Liver (tissue), 8 donors: ENCODE measurements at regions not wholly inside any gene's neighbourhood (a gene's known extent, or its start where the extent isn't known, plus 50 kb on each side); places are given as distances from the start of the nearest gene placed in this dataset.

Experiments
- DNase-seq: peaks from one replicate; pipeline ENCODE4 v3.0.0-alpha.2; 2017; ENCODE audit warnings: low spot score
- H3K27ac ChIP-seq, 2 donors: one replicate each; pipeline ENCODE4 v1.7.0; 2013; ENCODE audit warnings: inconsistent platforms in 2 of 2, low read length in 2 of 2, control low read depth in 1 of 2, low read depth in 1 of 2, mild to moderate bottlenecking in 1 of 2
- H3K27me3 ChIP-seq, 4 donors: one replicate each; pipeline versions ENCODE4 v1.6.1 to v1.7.0; 2013; ENCODE audit warnings: low read length in 3 of 4, inconsistent platforms in 1 of 4, mild to moderate bottlenecking in 1 of 4, moderate library complexity in 1 of 4; ENCODE audit not compliant: control insufficient read depth in 4 of 4, insufficient read depth in 4 of 4
- H3K36me3 ChIP-seq, 4 donors: one replicate each; pipeline versions ENCODE4 v1.6.1 to v1.7.0; 2013; ENCODE audit warnings: low read length in 3 of 4, mild to moderate bottlenecking in 3 of 4, low read depth in 1 of 4, moderate library complexity in 1 of 4; ENCODE audit not compliant: control insufficient read depth in 4 of 4, insufficient read depth in 3 of 4
- H3K4me1 ChIP-seq, 4 donors: one replicate each; pipeline versions ENCODE4 v1.6.1 to v1.7.0; 2013; ENCODE audit warnings: low read length in 3 of 4, mild to moderate bottlenecking in 3 of 4, moderate library complexity in 1 of 4; ENCODE audit not compliant: control insufficient read depth in 4 of 4, insufficient read depth in 4 of 4
- H3K4me3 ChIP-seq, 3 donors: one replicate each; pipeline versions ENCODE4 v1.6.1 to v1.7.0; 2013; ENCODE audit warnings: low read length in 3 of 3, control low read depth in 1 of 3, low read depth in 1 of 3, mild to moderate bottlenecking in 1 of 3
- H3K9ac ChIP-seq, 2 donors: one replicate each; pipeline ENCODE4 v1.7.0; 2013; ENCODE audit warnings: low read length in 2 of 2, mild to moderate bottlenecking in 2 of 2, moderate library complexity in 2 of 2, control low read depth in 1 of 2, low read depth in 1 of 2
- H3K9me3 ChIP-seq, 4 donors: one replicate each; pipeline versions ENCODE4 v1.6.1 to v1.7.0; 2013; ENCODE audit warnings: low read length in 3 of 4; ENCODE audit not compliant: control insufficient read depth in 4 of 4
- EGR1 ChIP-seq, 2 donors: IDR thresholded peaks; 2 replicates each; pipeline ENCODE4 v1.6.1; 2016 to 2018; ENCODE audit warnings: antibody characterized with exemption in 2 of 2, low read depth in 2 of 2
- FOXA1 ChIP-seq: IDR thresholded peaks from 2 replicates; pipeline ENCODE4 v1.6.1; 2016; ENCODE audit warnings: antibody characterized with exemption
- FOXA2 ChIP-seq: IDR thresholded peaks from 2 replicates; pipeline ENCODE4 v1.6.1; 2016; ENCODE audit warnings: antibody characterized with exemption
- GABPA ChIP-seq, 2 donors: IDR thresholded peaks in 1 of 2; conservative IDR thresholded peaks in 1 of 2; 2 replicates each; pipeline ENCODE4 v1.6.1; 2016; ENCODE audit warnings: antibody characterized with exemption in 2 of 2, mild to moderate bottlenecking in 1 of 2, moderate library complexity in 1 of 2
- HNF4A ChIP-seq, 2 donors: conservative IDR thresholded peaks; 2 replicates each; pipeline ENCODE4 v1.6.1; 2016; ENCODE audit warnings: antibody characterized with exemption in 2 of 2, mild to moderate bottlenecking in 2 of 2
- HNF4G ChIP-seq: IDR thresholded peaks from 2 replicates; pipeline ENCODE4 v1.6.1; 2016; ENCODE audit warnings: antibody characterized with exemption
- JUND ChIP-seq, 2 donors: IDR thresholded peaks; 2 replicates each; pipeline ENCODE4 v1.6.1; 2016; ENCODE audit warnings: antibody characterized with exemption in 2 of 2
- NR2F2 ChIP-seq: IDR thresholded peaks from 2 replicates; pipeline ENCODE4 v1.6.1; 2016; ENCODE audit warnings: antibody characterized with exemption
- RAD21 ChIP-seq, 2 donors: IDR thresholded peaks; 2 replicates each; pipeline ENCODE4 v1.6.1; 2016; ENCODE audit warnings: antibody characterized with exemption in 2 of 2, mild to moderate bottlenecking in 2 of 2
- RXRA ChIP-seq, 2 donors: IDR thresholded peaks; 2 replicates each; pipeline ENCODE4 v1.6.1; 2017 to 2018; ENCODE audit warnings: antibody characterized with exemption in 2 of 2, mild to moderate bottlenecking in 1 of 2
- SP1 ChIP-seq: IDR thresholded peaks from 2 replicates; pipeline ENCODE4 v1.6.1; 2018; ENCODE audit warnings: antibody characterized with exemption, mild to moderate bottlenecking
- TAF1 ChIP-seq: conservative IDR thresholded peaks from 2 replicates; pipeline ENCODE4 v1.6.1; 2016; ENCODE audit warnings: antibody characterized with exemption, mild to moderate bottlenecking
- YY1 ChIP-seq: IDR thresholded peaks from 2 replicates; pipeline ENCODE4 v1.6.1; 2016; ENCODE audit warnings: antibody characterized with exemption, mild to moderate bottlenecking
- WGBS: extraction: QIAGEN DNeasy Blood & Tissue Kit; methylation state at CpG from one replicate; pipeline ENCODE4 v1.1.7; 2013; 5-methylcytosine and 5-hydroxymethylcytosine counted together
- TF ChIP-seq, protein P1 (sequence below): fragments of 150-350 bp; IDR thresholded peaks from 2 replicates; pipeline ENCODE4 v1.5.1; 2017; ENCODE audit warnings: improper control_type of control experiment, low read depth, low read length; ENCODE audit not compliant: missing input control
- TF ChIP-seq, protein P2 (sequence below): IDR thresholded peaks from 2 replicates; pipeline ENCODE4 v1.6.1; 2016; ENCODE audit warnings: antibody characterized with exemption
- TF ChIP-seq, protein P3 (sequence below): IDR thresholded peaks from 2 replicates; pipeline ENCODE4 v1.6.1; 2016; ENCODE audit warnings: antibody characterized with exemption
- TF ChIP-seq, protein P4 (sequence below): IDR thresholded peaks from 2 replicates; pipeline ENCODE4 v1.6.1; 2016; ENCODE audit warnings: antibody characterized with exemption, mild to moderate bottlenecking
- donor health status: healthy.
- donor health status: healthy.
- donor health status: healthy.
- donor health status: healthy.
- donor health status: healthy.

DNA sequence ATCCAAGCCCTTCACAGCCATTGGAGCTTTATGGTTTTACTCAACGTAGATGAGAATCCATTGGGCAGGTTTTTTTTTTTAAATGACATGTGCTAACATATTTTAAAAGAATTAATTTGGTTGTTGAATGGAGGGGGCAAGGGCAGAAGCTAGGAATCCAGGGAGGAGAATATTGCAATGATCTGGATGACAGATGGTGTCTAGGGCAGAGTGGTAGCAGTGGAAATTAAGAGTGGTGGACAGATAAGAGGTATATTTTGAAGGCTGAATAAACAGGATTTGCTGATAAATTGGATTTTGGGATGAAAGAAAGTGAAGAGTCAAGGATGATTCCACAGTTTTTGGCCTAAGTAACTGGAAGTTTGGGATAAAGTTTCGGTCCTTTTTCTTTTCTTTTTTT lies 54.8 kb upstream of the DHX40 start:
- 94% methylated on average over 2 of the region's 2 CpGs for WGBS
- no peak overlapping the region for H3K9ac ChIP-seq

DNA sequence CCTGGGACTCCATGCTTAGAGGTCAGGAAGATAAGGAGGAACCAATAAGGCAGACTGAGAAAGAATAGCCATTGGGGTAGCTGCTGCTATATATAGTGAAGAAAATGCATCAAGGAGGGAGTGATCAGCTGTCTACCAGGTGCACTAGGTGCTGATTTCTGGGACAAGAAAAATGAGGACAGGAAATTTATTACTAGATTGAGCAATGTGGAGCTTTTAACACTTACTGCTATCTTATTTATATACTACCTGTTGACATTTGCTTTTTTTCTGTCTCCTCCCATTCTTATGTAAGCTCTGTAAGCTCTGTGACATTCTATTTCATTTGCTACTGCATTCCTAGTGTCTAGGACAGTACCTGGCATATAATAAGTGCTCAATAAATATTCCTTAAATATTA lies 53.7 kb upstream of the DHX40 start:
- Histone ChIP-seq H3K9ac (no peak overlapping the region), H3K36me3 (no peaks in the 10 kb centered on the region), H3K27me3 (no peaks in the 10 kb centered on the region), H3K4me3 (no peak overlapping the region), H3K9me3 (no peaks in the 10 kb centered on the region), H3K27ac (no peak overlapping the region), H3K4me1 (peaks cover 5 to 11% (median 9%) of the 10 kb centered on the region in 4 donors)
- DNase-seq = no peak
- TF ChIP-seq, protein P1, sequence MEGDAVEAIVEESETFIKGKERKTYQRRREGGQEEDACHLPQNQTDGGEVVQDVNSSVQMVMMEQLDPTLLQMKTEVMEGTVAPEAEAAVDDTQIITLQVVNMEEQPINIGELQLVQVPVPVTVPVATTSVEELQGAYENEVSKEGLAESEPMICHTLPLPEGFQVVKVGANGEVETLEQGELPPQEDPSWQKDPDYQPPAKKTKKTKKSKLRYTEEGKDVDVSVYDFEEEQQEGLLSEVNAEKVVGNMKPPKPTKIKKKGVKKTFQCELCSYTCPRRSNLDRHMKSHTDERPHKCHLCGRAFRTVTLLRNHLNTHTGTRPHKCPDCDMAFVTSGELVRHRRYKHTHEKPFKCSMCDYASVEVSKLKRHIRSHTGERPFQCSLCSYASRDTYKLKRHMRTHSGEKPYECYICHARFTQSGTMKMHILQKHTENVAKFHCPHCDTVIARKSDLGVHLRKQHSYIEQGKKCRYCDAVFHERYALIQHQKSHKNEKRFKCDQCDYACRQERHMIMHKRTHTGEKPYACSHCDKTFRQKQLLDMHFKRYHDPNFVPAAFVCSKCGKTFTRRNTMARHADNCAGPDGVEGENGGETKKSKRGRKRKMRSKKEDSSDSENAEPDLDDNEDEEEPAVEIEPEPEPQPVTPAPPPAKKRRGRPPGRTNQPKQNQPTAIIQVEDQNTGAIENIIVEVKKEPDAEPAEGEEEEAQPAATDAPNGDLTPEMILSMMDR = no peak
- TF ChIP-seq, protein P2, sequence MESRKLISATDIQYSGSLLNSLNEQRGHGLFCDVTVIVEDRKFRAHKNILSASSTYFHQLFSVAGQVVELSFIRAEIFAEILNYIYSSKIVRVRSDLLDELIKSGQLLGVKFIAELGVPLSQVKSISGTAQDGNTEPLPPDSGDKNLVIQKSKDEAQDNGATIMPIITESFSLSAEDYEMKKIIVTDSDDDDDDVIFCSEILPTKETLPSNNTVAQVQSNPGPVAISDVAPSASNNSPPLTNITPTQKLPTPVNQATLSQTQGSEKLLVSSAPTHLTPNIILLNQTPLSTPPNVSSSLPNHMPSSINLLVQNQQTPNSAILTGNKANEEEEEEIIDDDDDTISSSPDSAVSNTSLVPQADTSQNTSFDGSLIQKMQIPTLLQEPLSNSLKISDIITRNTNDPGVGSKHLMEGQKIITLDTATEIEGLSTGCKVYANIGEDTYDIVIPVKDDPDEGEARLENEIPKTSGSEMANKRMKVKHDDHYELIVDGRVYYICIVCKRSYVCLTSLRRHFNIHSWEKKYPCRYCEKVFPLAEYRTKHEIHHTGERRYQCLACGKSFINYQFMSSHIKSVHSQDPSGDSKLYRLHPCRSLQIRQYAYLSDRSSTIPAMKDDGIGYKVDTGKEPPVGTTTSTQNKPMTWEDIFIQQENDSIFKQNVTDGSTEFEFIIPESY = no peak
- TF ChIP-seq HNF4A (conservative IDR thresholded peaks at IDR 0.05) = no peak
- no peak for TF ChIP-seq NR2F2
- TF ChIP-seq YY1 = no peak
- no peak for TF ChIP-seq FOXA2
- no peak for TF ChIP-seq JUND (IDR thresholded peaks at IDR 0.05)
- TF ChIP-seq HNF4G = no peak
- no peak for TF ChIP-seq SP1
- no peak for TF ChIP-seq FOXA1
- no peak for TF ChIP-seq RAD21 (IDR thresholded peaks at IDR 0.05)
- TF ChIP-seq EGR1 (IDR thresholded peaks at IDR 0.05; ENCODE audit: low read depth in 2 of 2) = no peak

More for the DNA sequence above, 54.8 kb upstream of the DHX40 start:
- H3K9me3 ChIP-seq = no peaks in the 10 kb centered on the region
- H3K4me1 ChIP-seq = peaks cover 5 to 11% (median 9%) of the 10 kb centered on the region in 4 donors
- DNase-seq = no peak
- H3K27me3 ChIP-seq = no peaks in the 10 kb centered on the region
- TF ChIP-seq, protein P3, sequence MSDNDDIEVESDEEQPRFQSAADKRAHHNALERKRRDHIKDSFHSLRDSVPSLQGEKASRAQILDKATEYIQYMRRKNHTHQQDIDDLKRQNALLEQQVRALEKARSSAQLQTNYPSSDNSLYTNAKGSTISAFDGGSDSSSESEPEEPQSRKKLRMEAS = no peak
- no peak for TF ChIP-seq GABPA (IDR thresholded peaks at IDR 0.05 in 1 of 2, conservative IDR thresholded peaks at IDR 0.05 in 1 of 2)
- TF ChIP-seq, protein P4, sequence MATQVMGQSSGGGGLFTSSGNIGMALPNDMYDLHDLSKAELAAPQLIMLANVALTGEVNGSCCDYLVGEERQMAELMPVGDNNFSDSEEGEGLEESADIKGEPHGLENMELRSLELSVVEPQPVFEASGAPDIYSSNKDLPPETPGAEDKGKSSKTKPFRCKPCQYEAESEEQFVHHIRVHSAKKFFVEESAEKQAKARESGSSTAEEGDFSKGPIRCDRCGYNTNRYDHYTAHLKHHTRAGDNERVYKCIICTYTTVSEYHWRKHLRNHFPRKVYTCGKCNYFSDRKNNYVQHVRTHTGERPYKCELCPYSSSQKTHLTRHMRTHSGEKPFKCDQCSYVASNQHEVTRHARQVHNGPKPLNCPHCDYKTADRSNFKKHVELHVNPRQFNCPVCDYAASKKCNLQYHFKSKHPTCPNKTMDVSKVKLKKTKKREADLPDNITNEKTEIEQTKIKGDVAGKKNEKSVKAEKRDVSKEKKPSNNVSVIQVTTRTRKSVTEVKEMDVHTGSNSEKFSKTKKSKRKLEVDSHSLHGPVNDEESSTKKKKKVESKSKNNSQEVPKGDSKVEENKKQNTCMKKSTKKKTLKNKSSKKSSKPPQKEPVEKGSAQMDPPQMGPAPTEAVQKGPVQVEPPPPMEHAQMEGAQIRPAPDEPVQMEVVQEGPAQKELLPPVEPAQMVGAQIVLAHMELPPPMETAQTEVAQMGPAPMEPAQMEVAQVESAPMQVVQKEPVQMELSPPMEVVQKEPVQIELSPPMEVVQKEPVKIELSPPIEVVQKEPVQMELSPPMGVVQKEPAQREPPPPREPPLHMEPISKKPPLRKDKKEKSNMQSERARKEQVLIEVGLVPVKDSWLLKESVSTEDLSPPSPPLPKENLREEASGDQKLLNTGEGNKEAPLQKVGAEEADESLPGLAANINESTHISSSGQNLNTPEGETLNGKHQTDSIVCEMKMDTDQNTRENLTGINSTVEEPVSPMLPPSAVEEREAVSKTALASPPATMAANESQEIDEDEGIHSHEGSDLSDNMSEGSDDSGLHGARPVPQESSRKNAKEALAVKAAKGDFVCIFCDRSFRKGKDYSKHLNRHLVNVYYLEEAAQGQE = no peak
- TF ChIP-seq RAD21 (IDR thresholded peaks at IDR 0.05) = no peak
- TF ChIP-seq EGR1 (IDR thresholded peaks at IDR 0.05; ENCODE audit: low read depth in 2 of 2) = no peak
- TF ChIP-seq FOXA2 = no peak
- TF ChIP-seq JUND (IDR thresholded peaks at IDR 0.05) = no peak
- TF ChIP-seq, protein P1 = no peak
- TF ChIP-seq, protein P2 = no peak
- no peak for TF ChIP-seq FOXA1
- no peak for TF ChIP-seq HNF4G
- TF ChIP-seq SP1 = no peak
- no peak for TF ChIP-seq RXRA (IDR thresholded peaks at IDR 0.05)
- TF ChIP-seq HNF4A (conservative IDR thresholded peaks at IDR 0.05) = no peak
- no peak for TF ChIP-seq TAF1
- no peak overlapping the region for H3K27ac ChIP-seq
- no peaks in the 10 kb centered on the region for H3K36me3 ChIP-seq
- no peak overlapping the region for H3K4me3 ChIP-seq
